ENCODE measurements at regions not wholly inside any gene's neighbourhood (a gene's known extent, or its start where the extent isn't known, plus 50 kb on each side); places are given as distances from the start of the nearest gene placed in this dataset.

- no peak for TF ChIP-seq CTCF (IDR thresholded peaks at IDR 0.05)
- no peak for TF ChIP-seq POLR2A (IDR thresholded peaks at IDR 0.05)
Observed at GRCh38 chr22:47278655-47279054, 516.2 kb downstream of the TBC1D22A start.

All from adrenal gland (tissue), 5 donors.